ENCODE measurements at regions not wholly inside any gene's neighbourhood (a gene's known extent, or its start where the extent isn't known, plus 50 kb on each side); places are given as distances from the start of the nearest gene placed in this dataset.

GRCh38 chr4:16439768-16440167, 213.5 kb upstream of the TAPT1 start:
- DNase-seq (ENCODE audit: low read depth in 1 of 2, low spot score in 2 of 2): no peak
- Histone ChIP-seq H3K9me3 (ENCODE audit: insufficient read depth in 2 of 2, low read depth in 1 of 2, low read length in 1 of 2) (peaks cover 0 to 4% of the 10 kb centered on the region in 2 experiments; a peak in 1 of 4 replicates), H2BK15ac (ENCODE audit: low read length) (no peak overlapping the region), H3K4me2 (ENCODE audit: insufficient read depth in 1 of 2, low read depth in 2 of 2, low read length in 2 of 2) (no peak overlapping the region), H3K27ac (ENCODE audit: low read depth, low read length) (no peak overlapping the region), H3K56ac (replicated peaks; ENCODE audit: insufficient read length, low read depth, low read length) (no peak overlapping the region), H3K4ac (replicated peaks; ENCODE audit: insufficient read length, low read depth, low read length) (no peak overlapping the region), H2BK20ac (ENCODE audit: low read length) (no peak overlapping the region), H3K14ac (ENCODE audit: insufficient read length) (no peak overlapping the region), H3K79me1 (ENCODE audit: low read depth, low read length) (no peaks in the 10 kb centered on the region), H4K20me1 (replicated peaks in 1 of 2; ENCODE audit: control insufficient read depth in 1 of 2, insufficient read depth in 2 of 2, low read length in 2 of 2) (no peaks in the 10 kb centered on the region), H3K9ac (replicated peaks in 1 of 4; ENCODE audit: extremely low read depth in 1 of 4, low read depth in 3 of 4, low read length in 3 of 4) (no peak overlapping the region), H2BK5ac (ENCODE audit: low read depth, low read length) (no peak overlapping the region), H2BK120ac (replicated peaks; ENCODE audit: low read depth, low read length) (no peak overlapping the region), H2AK5ac (ENCODE audit: low read depth, low read length) (no peak overlapping the region), H2AFZ (ENCODE audit: low read length) (no peak overlapping the region), H3K27me3 (replicated peaks in 1 of 4; ENCODE audit: control insufficient read depth in 3 of 4, extremely low read depth in 1 of 4, insufficient read depth in 3 of 4, low read length in 3 of 4) (no peaks in the 10 kb centered on the region), H3K18ac (ENCODE audit: extremely low read depth, low read length) (no peak overlapping the region), H3K4me1 (replicated peaks in 1 of 4; ENCODE audit: control insufficient read depth in 3 of 4, insufficient read depth in 4 of 4, low read length in 3 of 4) (no peaks in the 10 kb centered on the region), H3K79me2 (ENCODE audit: control insufficient read depth in 1 of 2, insufficient read depth in 2 of 2, low read length in 2 of 2) (no peaks in the 10 kb centered on the region), H4K8ac (ENCODE audit: extremely low read depth, insufficient read depth, low read length) (no peak overlapping the region), H4K5ac (ENCODE audit: insufficient read length, low read depth, low read length) (no peak overlapping the region), H4K91ac (replicated peaks; ENCODE audit: insufficient read length, low read length) (no peak overlapping the region), H3K23ac (ENCODE audit: insufficient read length) (no peak overlapping the region), H2BK12ac (ENCODE audit: low read depth, low read length) (no peak overlapping the region), H3K23me2 (ENCODE audit: low read depth, low read length) (no peaks in the 10 kb centered on the region), H3K36me3 (ENCODE audit: control insufficient read depth in 2 of 4, insufficient read depth in 4 of 4, low read length in 3 of 4) (no peaks in the 10 kb centered on the region), H3K4me3 (ENCODE audit: extremely low read depth in 1 of 4, insufficient read depth in 2 of 4, low read depth in 3 of 4, low read length in 4 of 4) (no peak overlapping the region)
- ChIA-PET CTCF (ENCODE audit: partially characterized antibody) (interaction anchor here (0.7 to 1.5 kb wide), 5 partner anchors 16 to 161 kb away, joined by 3 to 5 read pairs (median 3); no protein-coding TSS in a partner anchor), POLR2A (ENCODE audit: partially characterized antibody) (no interaction called here)
- FAIRE-seq: no peak
- 87% methylated on average over 1 of the region's 1 CpG; no CpG with 5 or more reads in 1 of the 2 experiments for WGBS, 2 experiments (ENCODE audit: extremely low coverage in 1 of 2, insufficient coverage in 1 of 2, insufficient read length in 1 of 2, insufficient replicate concordance in 2 of 2, low coverage in 1 of 2, low lambda C conversion rate in 2 of 2, missing lambda C conversion rate in 1 of 2)
- no peak for TF ChIP-seq KDM4A (IDR thresholded peaks at IDR 0.05; ENCODE audit: low read depth, low read length, severe bottlenecking)
- no peak for TF ChIP-seq FOSL1 (IDR thresholded peaks at IDR 0.05; ENCODE audit: insufficient read depth, low read depth, low read length)
- TF ChIP-seq USF2 (IDR thresholded peaks at IDR 0.05; ENCODE audit: low read length): no peak
- TF ChIP-seq SIRT6 (IDR thresholded peaks at IDR 0.05; ENCODE audit: low read length): no peak
- TF ChIP-seq NRF1 (IDR thresholded peaks at IDR 0.05; ENCODE audit: low read depth, low read length): no peak
- TF ChIP-seq CBX5 (IDR thresholded peaks at IDR 0.05; ENCODE audit: low read depth, low read length): no peak
- no peak for TF ChIP-seq TCF12 (IDR thresholded peaks at IDR 0.05; ENCODE audit: low read depth, low read length)
- no peak for TF ChIP-seq SP4 (IDR thresholded peaks at IDR 0.05; ENCODE audit: low read length)
- TF ChIP-seq MAFK (IDR thresholded peaks at IDR 0.05; ENCODE audit: low read depth, low read length): no peak
- TF ChIP-seq POLR2AphosphoS5 (IDR thresholded peaks at IDR 0.05; ENCODE audit: low read depth, low read length): no peak
- no peak for TF ChIP-seq SIN3A (conservative IDR thresholded peaks at IDR 0.05 in 1 of 2, IDR thresholded peaks at IDR 0.05 in 1 of 2; ENCODE audit: low read depth in 1 of 2, low read length in 2 of 2)
- TF ChIP-seq JUN (IDR thresholded peaks at IDR 0.05; ENCODE audit: low read depth, low read length): no peak
- no peak for TF ChIP-seq EZH2 (IDR thresholded peaks at IDR 0.05; ENCODE audit: low read depth, low read length, severe bottlenecking)
- TF ChIP-seq SP2 (IDR thresholded peaks at IDR 0.05; ENCODE audit: low read length): no peak
- TF ChIP-seq MAX (IDR thresholded peaks at IDR 0.05): no peak
